HG03066 (cell line): ENCODE measurements at regions not wholly inside any gene's neighbourhood (a gene's known extent, or its start where the extent isn't known, plus 50 kb on each side); places are given as distances from the start of the nearest gene placed in this dataset.
"Not testable (repeated sequence)": the region's sequence is repeated elsewhere in the genome, so short reads cannot be mapped to it uniquely, and the experiment has no call there.

Experiments
- ATAC-seq: cut with Tn5 transposase; IDR thresholded peaks from one replicate; pipeline ENCODE4 v1.9.1; 2021; ENCODE audit warnings: low read depth; ENCODE audit not compliant: unreplicated experiment

DNA sequence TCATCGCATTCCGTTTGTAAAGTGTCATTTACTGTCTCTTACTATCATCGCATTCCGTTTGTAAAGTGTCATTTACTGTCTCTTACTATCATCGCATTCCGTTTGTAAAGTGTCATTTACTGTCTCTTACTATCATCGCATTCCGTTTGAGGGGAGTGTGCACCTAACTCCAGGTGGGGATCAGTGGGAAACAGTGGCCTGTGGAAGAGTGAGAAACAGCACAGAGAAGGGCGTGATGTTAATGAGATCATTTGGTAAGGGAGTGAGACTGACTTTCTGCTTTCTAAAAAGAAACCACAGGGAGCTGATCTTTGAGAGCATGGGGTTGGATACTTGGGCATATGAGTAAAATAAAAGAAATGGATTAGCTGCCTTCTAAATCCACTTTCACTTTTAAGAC lies 77.5 kb upstream of the ZPLD1 start:
- not testable (repeated sequence) for ATAC-seq

DNA sequence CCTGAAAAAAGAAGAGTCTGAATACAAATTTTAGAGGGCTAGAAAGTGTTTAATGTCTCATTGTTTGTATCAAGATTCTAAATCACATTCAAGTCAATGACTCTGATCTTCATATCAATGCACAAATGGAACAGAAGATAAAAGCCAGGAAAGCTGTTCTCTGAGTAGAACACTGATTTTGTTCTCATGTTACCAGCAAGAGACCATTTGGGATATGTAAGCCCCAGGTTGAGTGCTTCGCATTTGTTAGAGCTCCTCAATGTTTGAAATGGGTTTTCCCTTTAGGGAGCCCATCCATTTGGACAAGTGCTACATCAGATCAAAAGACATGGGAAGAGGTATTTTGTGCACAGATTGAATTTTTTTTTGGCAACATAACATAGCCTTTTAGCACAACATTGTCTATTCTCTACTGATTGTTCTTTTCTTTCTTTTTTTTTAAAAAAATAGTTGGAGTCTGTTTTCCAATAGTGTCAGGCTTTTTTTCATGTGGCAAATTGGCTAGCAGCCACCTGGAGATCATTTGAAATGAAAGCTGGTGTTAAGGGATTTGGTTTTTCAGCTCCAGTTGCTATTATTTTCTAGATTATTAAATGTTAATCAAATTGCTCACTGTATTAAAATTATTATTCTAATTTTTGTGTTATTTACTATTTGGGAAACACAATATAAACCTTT lies 74.5 kb upstream of the ZPLD1 start:
- ATAC-seq, result no peak

DNA sequence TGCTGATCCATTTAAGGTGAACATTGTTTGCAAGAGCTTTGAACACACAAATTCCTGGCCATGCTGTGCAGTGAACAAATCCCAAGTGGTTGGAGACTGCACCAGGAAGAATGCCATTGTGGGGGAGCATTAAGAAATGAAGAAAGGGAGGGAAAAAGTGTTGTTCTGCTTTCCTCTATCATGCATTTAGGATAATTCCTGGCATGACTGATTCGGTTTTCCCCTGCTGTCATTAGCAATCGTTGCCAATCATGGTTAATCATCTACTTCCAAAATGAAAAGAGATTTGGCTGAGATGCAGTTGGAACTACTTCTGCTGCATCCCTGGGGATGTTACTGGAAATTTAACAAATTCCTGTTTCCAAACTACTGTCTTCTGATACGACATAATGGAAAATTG lies 73.7 kb upstream of the ZPLD1 start:
- no peak for ATAC-seq

GRCh38 chr3:102366116-102366515 lies 68.7 kb upstream of the ZPLD1 start:
- not testable (repeated sequence) for ATAC-seq

DNA sequence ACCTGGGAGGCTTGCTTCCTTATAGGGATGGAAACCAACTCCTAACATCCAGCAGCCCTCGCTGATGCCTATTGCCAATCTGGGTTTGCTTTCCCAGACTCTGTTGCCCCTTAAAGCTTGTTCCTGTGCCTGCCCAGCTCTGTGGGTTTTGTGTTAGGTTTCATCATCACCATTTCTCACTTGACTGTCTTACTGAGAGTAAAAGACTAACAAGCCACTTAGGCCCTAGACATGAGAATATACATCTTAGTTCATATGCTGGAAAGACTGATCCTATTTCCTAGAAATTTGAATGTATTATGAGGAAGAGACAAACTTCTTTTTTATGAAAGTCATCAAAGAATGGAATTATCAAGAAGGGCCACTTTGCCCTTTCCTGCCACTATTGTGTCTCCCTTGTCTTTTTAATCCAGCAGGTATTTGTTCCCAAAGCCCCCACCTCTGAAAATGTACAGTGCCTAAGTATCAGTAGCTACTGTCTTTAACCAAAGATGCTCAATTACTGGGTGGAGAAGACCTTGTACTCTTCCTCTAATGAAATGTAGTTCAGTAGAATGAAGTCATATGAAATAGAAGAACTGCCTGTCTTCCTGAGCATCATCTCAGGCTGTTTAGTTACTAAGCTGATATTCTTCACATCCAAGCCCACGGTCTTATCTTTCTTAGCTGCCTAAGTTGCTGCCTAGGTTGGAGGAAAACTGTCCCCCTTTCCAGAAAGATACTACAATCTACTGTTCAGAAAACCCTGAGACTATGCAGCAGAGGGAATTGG lies 59.8 kb upstream of the ZPLD1 start:
- ATAC-seq, result no peak

DNA sequence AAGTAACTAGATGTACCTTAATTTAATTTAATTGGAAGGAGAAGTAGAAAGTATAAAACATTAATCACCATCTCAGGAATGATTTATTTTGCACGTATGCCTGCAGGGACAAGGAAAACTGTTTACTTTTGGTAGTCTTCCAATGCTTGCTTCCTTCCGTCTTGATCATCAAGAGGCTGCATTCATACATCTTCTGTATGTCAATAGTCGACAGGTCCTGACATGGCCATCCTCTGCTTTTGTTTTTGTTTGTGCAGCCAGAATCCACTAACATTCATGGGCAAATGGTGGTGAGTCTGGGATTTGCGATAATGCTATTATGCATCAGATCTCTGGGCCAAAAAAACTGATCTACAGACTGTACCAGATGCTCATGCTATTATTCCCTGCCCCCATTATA lies 56.6 kb upstream of the ZPLD1 start:
- ATAC-seq, result no peak

DNA sequence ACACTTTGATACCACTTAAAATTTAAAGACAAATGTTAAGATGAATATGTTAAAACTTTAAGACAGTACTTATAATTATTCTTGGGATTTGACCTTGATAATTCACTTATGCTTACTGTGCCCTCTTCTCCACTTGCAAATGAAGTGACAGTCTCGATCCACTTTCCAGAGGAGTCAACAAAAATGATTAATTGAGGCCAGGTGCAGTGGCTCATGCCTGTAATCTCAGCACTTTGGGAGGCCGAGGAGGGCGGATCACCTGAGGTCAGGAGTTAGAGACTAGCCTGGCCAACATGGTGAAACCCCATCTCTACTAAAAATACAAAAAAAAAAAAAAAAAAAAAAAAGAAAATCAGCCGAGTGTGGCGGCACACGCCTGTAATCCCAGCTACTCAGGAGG lies 52.6 kb upstream of the ZPLD1 start:
- ATAC-seq, result not testable (repeated sequence)
